NCI-H2227 (cell line): ENCODE measurements at regions not wholly inside any gene's neighbourhood (a gene's known extent, or its start where the extent isn't known, plus 50 kb on each side); places are given as distances from the start of the nearest gene placed in this dataset.
"Not testable (repeated sequence)": the region's sequence is repeated elsewhere in the genome, so short reads cannot be mapped to it uniquely, and the experiment has no call there.

Experiments
- DNase-seq: peaks from one replicate; lab custom pipeline; 2025; ENCODE audit not compliant: unreplicated experiment; lab: John Stamatoyannopoulos, UW

- no peak for DNase-seq
Observed at GRCh38 chr7:101740981-101741725, 76.3 kb upstream of the CUX1 start.

DNA sequence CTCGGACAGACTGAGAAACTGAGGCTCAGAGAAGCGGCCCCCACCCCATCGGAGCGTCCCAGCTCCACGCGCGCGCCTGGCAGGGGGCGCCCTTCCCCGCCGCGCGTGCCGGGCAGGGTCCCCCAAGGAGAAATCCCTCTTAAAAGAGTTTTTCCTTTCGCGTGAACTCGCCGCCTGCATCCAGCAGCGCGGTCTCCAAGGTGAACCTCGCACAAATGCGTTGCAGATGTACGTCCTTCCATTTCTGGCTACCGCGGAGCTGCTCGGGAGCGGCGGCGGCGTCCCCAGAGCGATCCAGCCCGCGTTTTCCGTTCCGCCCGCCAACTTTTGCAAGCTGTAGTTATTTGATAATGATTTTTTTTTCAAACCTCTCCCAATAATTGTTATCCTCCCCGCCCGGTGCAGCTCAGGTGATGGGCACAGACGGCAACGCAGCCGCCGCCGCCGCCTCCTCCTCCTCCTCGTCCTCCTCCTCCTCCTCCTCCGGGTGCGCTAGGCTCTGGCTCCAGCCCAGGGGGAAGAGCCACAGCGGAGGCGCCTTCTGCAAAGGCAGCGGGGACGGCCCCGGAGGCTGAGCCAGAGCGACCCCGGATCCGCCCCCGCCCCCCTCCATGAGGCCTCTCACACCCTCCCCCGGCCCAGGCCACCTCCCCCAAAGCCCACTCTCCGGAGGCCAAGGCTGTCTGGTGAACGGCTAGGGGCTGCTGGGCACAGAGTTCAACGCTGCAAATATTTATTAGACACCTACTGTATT is 74.0 kb upstream of the CUX1 start:
- peak; percentile 88 for DNase-seq

DNA sequence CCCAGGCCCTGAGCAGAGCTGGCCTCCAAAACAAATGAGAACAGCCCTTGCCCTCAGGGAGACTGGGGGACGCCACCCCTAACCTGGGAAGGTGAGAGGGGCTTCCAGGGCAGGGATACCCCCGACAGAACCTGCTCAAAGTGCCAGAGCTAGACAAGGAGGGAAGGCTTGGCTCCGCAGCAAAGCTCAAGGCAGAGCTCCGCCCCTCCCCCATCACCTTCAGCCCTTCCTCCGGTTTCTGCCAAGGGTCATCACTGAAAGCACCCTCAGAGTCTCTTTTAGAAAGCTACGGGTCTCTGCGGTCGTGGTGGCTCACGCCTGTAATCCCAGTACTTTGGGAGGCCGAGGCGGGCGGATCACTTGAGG is 73.4 kb upstream of the CUX1 start:
- DNase-seq = no peak

DNA sequence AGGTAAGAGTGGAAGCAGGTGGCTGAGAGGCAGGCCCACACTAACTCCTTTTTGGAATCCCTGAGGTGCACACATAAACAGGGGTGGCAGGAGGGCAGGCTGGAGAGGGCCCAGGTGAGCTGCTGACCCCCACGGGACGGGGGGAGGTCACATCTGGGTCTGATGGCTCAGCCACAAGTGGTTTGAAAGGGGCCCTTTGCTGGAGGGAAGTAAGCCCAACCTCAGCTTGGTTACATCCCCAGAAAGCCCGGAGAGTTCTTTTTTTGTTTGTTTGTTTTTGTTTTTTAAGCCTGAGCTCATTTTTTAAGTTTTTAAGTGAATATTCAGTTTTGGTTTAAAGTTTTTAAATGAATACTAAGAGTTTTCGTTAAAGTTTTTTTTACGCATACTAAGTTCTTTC is 72.8 kb upstream of the CUX1 start:
- DNase-seq = no peak

GRCh38 chr7:101746314-101746713 is 71.1 kb upstream of the CUX1 start:
- DNase-seq = no peak

- DNase-seq = no peak
Observed at GRCh38 chr7:101747053-101747878, 70.2 kb upstream of the CUX1 start.

DNA sequence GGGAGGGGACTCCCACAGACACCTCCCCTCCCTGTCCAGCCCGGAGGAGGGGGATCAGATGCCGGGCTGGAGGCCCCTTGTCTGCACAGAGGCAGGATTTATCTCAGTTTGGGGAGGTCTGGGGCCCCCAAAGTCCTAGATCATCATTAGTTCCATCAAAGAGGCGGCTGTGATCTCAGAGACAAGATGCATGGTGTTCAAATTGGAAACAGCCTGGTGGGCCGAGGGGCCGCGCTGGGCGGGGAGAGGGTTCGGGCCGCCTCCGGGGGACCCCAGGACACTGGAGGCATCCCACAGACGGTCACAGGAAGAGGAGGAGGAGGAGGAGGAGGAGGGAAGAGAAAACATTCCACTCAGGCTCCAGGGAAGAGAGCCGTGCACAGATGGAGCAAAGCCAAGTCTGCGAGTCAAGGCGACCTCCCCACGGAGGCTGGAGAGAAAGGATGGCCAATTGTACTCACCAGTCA is 69.5 kb upstream of the CUX1 start:
- DNase-seq = no peak

GRCh38 chr7:101749891-101750290 is 67.5 kb upstream of the CUX1 start:
- DNase-seq = no peak

DNA sequence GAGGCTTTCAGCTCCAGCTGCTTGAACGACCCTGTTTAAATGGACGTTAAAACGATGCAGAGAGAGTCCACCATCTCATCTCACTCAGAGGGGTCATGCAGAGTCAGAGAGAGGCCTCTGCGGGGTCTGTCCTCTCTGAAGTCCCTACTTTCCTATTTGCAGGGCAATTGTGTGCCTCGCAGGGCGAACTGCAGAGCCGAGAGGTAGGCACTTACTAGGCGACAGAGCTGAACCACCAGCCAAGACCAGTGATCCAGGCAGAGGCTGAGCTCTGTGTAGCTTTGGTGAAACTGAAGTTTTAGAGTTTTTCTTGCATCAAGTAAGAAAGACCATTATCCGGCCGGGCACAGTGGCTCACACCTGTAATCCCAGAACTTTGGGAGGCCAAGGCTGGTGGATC is 64.1 kb upstream of the CUX1 start:
- no peak for DNase-seq

DNA sequence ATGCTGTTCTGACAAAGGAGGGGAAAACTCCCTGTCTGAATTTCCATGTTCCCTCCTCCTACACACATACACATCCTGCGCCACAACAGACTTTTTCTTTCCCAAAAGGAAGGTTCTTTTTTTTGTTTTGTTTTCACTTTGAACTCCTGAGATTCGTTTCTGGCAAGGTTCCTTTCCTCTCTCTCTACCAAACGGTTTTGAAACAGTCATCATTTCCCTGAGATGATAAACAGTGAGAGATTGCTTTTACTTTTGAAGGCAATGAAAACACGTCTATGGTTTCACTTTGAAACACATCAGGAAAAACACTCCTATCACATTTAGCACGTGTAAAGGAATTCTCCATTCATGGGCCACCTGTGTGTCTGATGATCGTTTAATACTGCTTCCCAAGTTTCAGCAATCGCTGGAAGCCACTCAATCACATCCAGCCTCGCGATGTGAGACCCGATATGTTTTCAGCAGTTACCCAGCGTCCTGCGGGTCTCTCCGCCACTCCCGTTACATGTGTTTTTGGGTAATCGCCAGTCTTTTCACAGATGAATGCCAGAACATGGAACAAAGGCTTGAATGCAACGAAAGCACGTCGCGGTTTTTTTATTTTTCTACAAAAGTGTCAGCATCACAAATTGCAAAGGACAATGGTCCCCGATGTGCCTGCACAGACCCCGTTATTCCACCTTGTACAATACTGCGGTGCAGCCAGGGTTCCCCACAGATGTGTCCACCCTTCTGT is 62.8 kb upstream of the CUX1 start:
- peak; percentile 55 for DNase-seq

DNA sequence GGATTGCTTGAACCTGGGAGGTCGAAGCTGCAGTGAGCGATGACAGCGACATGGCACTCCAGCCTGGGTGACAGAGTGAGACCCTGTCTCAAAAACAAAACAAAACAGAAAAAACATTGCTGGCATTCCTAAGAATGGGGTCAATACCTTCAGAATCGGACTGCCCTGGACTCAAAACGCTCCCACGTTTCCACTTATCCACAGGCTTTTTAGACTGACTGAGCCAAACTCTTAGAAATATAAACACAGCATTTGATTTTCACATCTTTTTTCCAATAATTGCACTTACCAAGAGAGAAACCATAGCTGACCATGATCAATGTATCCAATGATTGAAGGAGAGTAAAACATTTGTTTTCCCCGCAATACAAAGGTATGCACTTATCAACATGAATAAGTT is 59.5 kb upstream of the CUX1 start:
- no peak for DNase-seq

DNA sequence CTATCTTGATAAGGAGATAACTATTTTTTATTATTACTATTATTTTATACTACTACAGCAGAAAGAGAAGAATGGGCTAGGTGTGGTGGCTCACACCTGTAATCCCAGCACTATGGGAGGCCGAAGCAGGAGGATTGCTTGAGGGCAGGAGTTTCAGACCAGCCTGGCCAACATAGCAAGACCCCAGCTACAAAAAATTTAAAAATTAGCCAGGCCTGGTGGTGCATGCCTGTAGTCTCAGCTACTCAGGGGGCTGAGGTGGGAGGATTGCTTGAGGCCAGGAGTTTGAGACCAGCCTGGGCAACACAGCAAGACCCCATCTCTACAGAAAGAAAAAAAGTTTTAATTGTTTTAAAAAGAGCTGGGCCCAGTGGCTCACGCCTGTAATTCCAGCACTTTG is 58.9 kb upstream of the CUX1 start:
- DNase-seq = not testable (repeated sequence)

DNA sequence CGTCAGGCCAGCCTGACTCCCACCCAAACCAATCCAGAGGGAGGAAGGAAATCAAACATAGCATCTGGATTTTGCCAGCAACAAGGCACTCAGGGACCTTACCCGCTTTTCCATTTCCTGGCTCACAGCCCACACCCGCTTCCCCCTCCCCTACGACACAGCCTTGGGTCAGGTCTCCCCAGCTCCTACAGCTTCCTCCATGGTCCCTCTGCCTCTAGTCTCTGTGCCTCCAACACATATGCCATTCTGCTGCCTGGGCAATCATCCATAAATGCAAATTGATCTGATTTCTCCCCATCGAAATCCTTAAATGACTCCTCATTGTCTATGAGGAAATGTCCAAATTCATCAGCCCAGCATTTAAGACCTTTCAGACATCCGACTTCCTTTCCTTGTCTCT is 53.2 kb upstream of the CUX1 start:
- no peak for DNase-seq

DNA sequence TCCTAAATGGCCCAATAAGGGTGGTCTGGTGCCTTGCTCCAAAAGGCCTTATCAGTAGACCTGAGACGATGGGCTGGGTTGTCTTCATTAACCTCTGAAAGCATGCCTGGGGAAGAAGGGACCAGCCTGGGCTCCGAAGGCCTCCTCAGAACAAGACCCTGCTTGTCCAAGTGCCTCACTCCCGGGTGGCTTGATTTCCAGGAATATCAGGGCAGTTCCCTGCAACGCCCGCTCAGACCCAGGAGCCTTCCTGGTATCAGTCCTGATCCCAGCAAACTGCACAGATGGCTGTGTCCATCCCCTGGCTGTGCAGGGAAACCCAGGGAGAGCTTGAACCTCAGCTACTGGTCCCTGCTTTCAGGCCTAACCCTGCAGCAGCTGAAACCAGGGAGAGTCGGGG is 49.9 kb upstream of the CUX1 start:
- DNase-seq = no peak
